Muscle layer of colon (tissue), 2 donors: ENCODE measurements at regions not wholly inside any gene's neighbourhood (a gene's known extent, or its start where the extent isn't known, plus 50 kb on each side); places are given as distances from the start of the nearest gene placed in this dataset.

Source experiments
- H3K27ac ChIP-seq: one replicate; pipeline ENCODE4 v1.7.0; 2013; ENCODE audit warnings: low read depth, mild to moderate bottlenecking, low read length, moderate library complexity
- H3K27me3 ChIP-seq, 2 donors: one replicate each; pipeline ENCODE4 v1.7.0; 2013; ENCODE audit warnings: low read length in 2 of 2, mild to moderate bottlenecking in 2 of 2; ENCODE audit not compliant: insufficient read depth in 2 of 2, control insufficient read depth in 1 of 2
- H3K36me3 ChIP-seq: one replicate; pipeline ENCODE4 v1.7.0; 2013; ENCODE audit warnings: mild to moderate bottlenecking, low read length; ENCODE audit not compliant: insufficient read depth
- H3K4me1 ChIP-seq: one replicate; pipeline ENCODE4 v1.7.0; 2013; ENCODE audit warnings: mild to moderate bottlenecking, low read length; ENCODE audit not compliant: insufficient read depth
- H3K4me3 ChIP-seq, 2 donors: one replicate each; pipeline ENCODE4 v1.7.0; 2013; ENCODE audit warnings: low read length in 2 of 2, low read depth in 1 of 2, mild to moderate bottlenecking in 1 of 2, moderate library complexity in 1 of 2
- H3K9ac ChIP-seq: one replicate; pipeline ENCODE4 v1.7.0; 2013; ENCODE audit warnings: low read length
- H3K9me3 ChIP-seq: one replicate; pipeline ENCODE4 v1.7.0; 2013; ENCODE audit warnings: mild to moderate bottlenecking, low read length
- donor health status: abdominal sarcoma.
- donor health status: Adenocarcinoma of cecum.

DNA sequence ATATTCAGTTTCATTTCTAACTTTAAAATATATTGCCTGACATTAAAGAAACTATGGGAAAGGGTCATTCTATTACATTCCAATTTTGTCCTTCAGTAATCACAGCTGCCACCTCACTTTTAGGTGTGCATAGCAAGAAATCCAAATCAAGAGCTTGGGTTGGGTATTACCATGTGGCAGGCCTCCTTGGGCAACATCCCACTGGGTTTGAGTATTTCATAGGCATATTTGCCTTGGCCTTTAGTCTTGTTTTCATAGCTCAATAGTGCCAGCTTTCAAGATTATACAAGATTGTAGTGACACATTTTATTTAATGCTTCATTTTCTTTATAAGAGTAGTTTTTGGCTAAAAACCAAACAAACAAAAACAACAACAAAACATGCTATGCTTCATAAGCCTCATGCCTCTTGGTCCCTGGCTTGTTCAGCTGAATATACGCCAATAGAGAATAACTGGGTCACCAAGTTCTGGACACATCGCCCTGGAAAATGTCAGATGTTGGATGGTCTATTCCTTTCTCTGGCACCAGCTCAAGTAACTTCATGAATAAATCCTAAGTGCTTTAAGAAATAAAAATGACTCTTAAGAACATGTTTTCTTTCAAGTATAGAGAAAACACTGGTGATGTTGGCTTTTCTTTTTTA lies 167.4 kb upstream of the STARD13 start:
- H3K36me3 ChIP-seq = no peaks in the 10 kb centered on the region
- no peaks in the 10 kb centered on the region for H3K27me3 ChIP-seq
- H3K4me3 ChIP-seq = no peak overlapping the region
- H3K9me3 ChIP-seq = no peaks in the 10 kb centered on the region
- no peak overlapping the region for H3K9ac ChIP-seq
- H3K4me1 ChIP-seq = peaks cover 45% of the 10 kb centered on the region
- peak overlapping the region; percentile 56 for H3K27ac ChIP-seq

- Histone ChIP-seq H3K9ac (no peak overlapping the region), H3K36me3 (no peaks in the 10 kb centered on the region), H3K27ac (peak overlapping the region; percentile 41)
These were observed 168.4 kb upstream of the STARD13 start for GRCh38 chr13:33453936-33454335.

GRCh38 chr13:33454844-33455705 lies 169.5 kb upstream of the STARD13 start:
- Histone ChIP-seq H3K27me3 (no peaks in the 10 kb centered on the region), H3K4me1 (peaks cover 45% of the 10 kb centered on the region), H3K9me3 (no peaks in the 10 kb centered on the region), H3K36me3 (no peaks in the 10 kb centered on the region), H3K9ac (no peak overlapping the region), H3K27ac (peak overlapping the region; percentile 61), H3K4me3 (no peak overlapping the region)

More at GRCh38 chr13:33453936-33454335, 168.4 kb upstream of the STARD13 start:
- Histone ChIP-seq H3K27me3 (no peaks in the 10 kb centered on the region), H3K4me1 (peaks cover 45% of the 10 kb centered on the region), H3K9me3 (no peaks in the 10 kb centered on the region), H3K4me3 (no peak overlapping the region)

- Histone ChIP-seq H3K9ac (no peak overlapping the region), H3K9me3 (no peaks in the 10 kb centered on the region), H3K36me3 (no peaks in the 10 kb centered on the region), H3K4me1 (peaks cover 8% of the 10 kb centered on the region), H3K4me3 (no peak overlapping the region), H3K27me3 (no peaks in the 10 kb centered on the region), H3K27ac (no peak overlapping the region)
These were observed 174.1 kb upstream of the STARD13 start for GRCh38 chr13:33459702-33460101.

DNA sequence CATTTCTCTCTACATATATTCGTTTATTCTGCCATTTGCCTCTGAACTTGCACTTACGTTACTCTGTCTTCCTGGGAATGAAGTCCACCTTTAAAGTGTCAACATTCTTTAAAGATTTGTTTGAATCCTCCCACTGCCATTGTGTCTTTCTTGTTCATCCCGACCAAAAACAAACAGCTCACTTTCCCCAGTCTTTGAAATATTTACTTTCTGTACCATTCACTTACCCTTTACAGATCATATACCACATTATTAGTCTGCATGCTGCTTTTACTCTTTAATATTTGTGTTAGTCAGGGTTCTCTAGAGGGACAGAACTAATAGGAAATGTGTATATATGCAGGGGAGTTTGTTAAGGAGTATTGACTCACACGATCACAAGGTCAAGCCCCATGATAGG lies 176.6 kb upstream of the STARD13 start:
- H3K4me1 ChIP-seq = no peaks in the 10 kb centered on the region
- no peak overlapping the region for H3K9ac ChIP-seq
- H3K9me3 ChIP-seq = no peaks in the 10 kb centered on the region
- no peaks in the 10 kb centered on the region for H3K27me3 ChIP-seq
- H3K27ac ChIP-seq = no peak overlapping the region
- no peaks in the 10 kb centered on the region for H3K36me3 ChIP-seq
- no peak overlapping the region for H3K4me3 ChIP-seq

- no peak overlapping the region for H3K27ac ChIP-seq
- no peaks in the 10 kb centered on the region for H3K4me1 ChIP-seq
- H3K27me3 ChIP-seq = no peaks in the 10 kb centered on the region
- H3K9ac ChIP-seq = no peak overlapping the region
- H3K4me3 ChIP-seq = no peak overlapping the region
- H3K36me3 ChIP-seq = no peaks in the 10 kb centered on the region
- no peaks in the 10 kb centered on the region for H3K9me3 ChIP-seq
These were observed 178.8 kb upstream of the STARD13 start for GRCh38 chr13:33464345-33464744.

GRCh38 chr13:33466262-33466661 lies 180.7 kb upstream of the STARD13 start:
- Histone ChIP-seq H3K9ac (no peak overlapping the region), H3K27me3 (no peaks in the 10 kb centered on the region), H3K4me3 (no peak overlapping the region), H3K27ac (no peak overlapping the region), H3K9me3 (no peaks in the 10 kb centered on the region), H3K4me1 (no peaks in the 10 kb centered on the region), H3K36me3 (no peaks in the 10 kb centered on the region)

GRCh38 chr13:33467556-33467955 lies 182.0 kb upstream of the STARD13 start:
- no peaks in the 10 kb centered on the region for H3K27me3 ChIP-seq
- no peaks in the 10 kb centered on the region for H3K4me1 ChIP-seq
- H3K27ac ChIP-seq = no peak overlapping the region
- H3K9ac ChIP-seq = no peak overlapping the region
- H3K36me3 ChIP-seq = no peaks in the 10 kb centered on the region
- no peak overlapping the region for H3K4me3 ChIP-seq
- H3K9me3 ChIP-seq = no peaks in the 10 kb centered on the region

DNA sequence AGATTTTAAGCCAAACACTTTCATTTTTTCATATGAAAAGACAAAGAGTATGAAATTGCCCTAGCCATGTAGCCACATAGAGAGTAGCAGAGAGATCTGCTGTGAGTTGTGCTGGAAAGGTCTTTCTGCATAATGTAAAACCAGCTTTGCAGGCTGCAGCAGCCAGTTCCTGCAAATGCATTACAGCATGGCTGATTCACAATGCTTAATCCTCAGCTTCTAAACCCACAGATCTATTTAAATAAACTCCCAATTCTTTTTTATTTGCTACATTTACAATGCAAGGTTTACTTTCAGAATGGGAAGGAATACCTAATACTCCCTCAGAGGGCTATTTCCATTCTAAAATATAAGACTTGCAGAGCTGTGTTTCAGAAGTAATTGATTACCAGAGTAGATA lies 185.6 kb upstream of the STARD13 start:
- Histone ChIP-seq H3K4me1 (no peaks in the 10 kb centered on the region), H3K4me3 (no peak overlapping the region), H3K27me3 (no peaks in the 10 kb centered on the region), H3K27ac (no peak overlapping the region), H3K9me3 (no peaks in the 10 kb centered on the region), H3K9ac (no peak overlapping the region), H3K36me3 (no peaks in the 10 kb centered on the region)

GRCh38 chr13:33472446-33472845 lies 186.9 kb upstream of the STARD13 start:
- Histone ChIP-seq H3K4me3 (no peak overlapping the region), H3K27me3 (no peaks in the 10 kb centered on the region), H3K4me1 (no peaks in the 10 kb centered on the region), H3K27ac (no peak overlapping the region), H3K9ac (no peak overlapping the region), H3K36me3 (no peaks in the 10 kb centered on the region), H3K9me3 (peaks cover under 1% of the 10 kb centered on the region)

DNA sequence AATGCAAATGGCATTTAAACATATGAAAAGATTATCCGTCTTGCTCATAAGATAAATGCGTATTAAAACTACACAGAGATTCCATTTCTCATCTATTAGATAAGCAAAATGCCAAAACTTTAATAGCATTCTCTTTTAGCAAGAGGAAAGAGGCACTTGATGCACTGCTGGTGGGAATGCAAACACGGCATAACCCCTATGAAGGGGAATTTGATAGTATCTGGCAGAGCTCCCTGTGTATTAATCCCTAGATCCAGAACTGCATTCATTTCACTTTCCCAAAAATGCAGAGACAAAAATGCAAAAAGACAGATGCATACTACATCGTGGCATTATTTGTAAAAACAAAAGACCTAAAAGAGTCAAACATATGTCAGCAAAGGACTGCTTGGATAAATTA lies 193.6 kb upstream of the STARD13 start:
- Histone ChIP-seq H3K9ac (no peak overlapping the region), H3K27ac (no peak overlapping the region), H3K36me3 (no peaks in the 10 kb centered on the region), H3K9me3 (peaks cover 3% of the 10 kb centered on the region), H3K4me3 (no peak overlapping the region), H3K4me1 (no peaks in the 10 kb centered on the region), H3K27me3 (no peaks in the 10 kb centered on the region)
